Ovary (tissue), 7 donors: ENCODE measurements at regions not wholly inside any gene's neighbourhood (a gene's known extent, or its start where the extent isn't known, plus 50 kb on each side); places are given as distances from the start of the nearest gene placed in this dataset.
"Not testable (repeated sequence)": the region's sequence is repeated elsewhere in the genome, so short reads cannot be mapped to it uniquely, and the experiment has no call there.

Source experiments
- DNase-seq, 5 donors: peaks; one replicate each; pipeline ENCODE4 v3.0.0-alpha.2; 2019 to 2020
- H3K27ac ChIP-seq, 2 donors: fragments of 200-600 bp; one replicate each; pipeline versions ENCODE4 v1.5.1 to v1.8.0; 2019 to 2022
- H3K27me3 ChIP-seq: fragments of 200-600 bp; one replicate; pipeline ENCODE4 v1.8.0; 2022
- H3K36me3 ChIP-seq: fragments of 200-600 bp; sonication (generic); one replicate; pipeline ENCODE4 v1.5.1; 2019
- H3K4me1 ChIP-seq: one replicate; pipeline ENCODE4 v1.8.1; 2013; ENCODE audit warnings: mild to moderate bottlenecking, moderate library complexity; ENCODE audit not compliant: insufficient read depth
- H3K4me3 ChIP-seq: fragments of 200-600 bp; sonication (generic); one replicate; pipeline ENCODE4 v1.5.1; 2017
- H3K9me3 ChIP-seq, 2 donors: fragments of 200-600 bp in 1 of 2; sonication (generic) in 1 of 2; one replicate each; pipeline versions ENCODE4 v1.5.1 to v1.8.1; 2013 to 2019; ENCODE audit warnings: mild to moderate bottlenecking in 1 of 2, moderate library complexity in 1 of 2
- EP300 ChIP-seq: sonication (generic); formaldehyde crosslinking; IDR thresholded peaks from one replicate; pipeline ENCODE4 v1.6.1; 2017; ENCODE audit warnings: antibody characterized with exemption
- POLR2A ChIP-seq: fragments of 450-650 bp; IDR thresholded peaks from one replicate; pipeline ENCODE4 v1.6.1; 2017; ENCODE audit warnings: antibody characterized with exemption, mild to moderate bottlenecking, moderate library complexity
- WGBS, 3 donors: extraction: QIAGEN DNeasy Blood & Tissue Kit in 1 of 3; methylation state at CpG; one replicate each; pipeline versions ENCODE4 v1.1.5 to v1.1.7; 2013 to 2017; 5-methylcytosine and 5-hydroxymethylcytosine counted together
- intact Hi-C, 4 donors: fragments of 100-400 bp; cut with DNase I; formaldehyde crosslinking; loops; one replicate each; pipeline versions ENCODE4 v1.11.0 to v1.15.1; 2022 to 2023
- TF ChIP-seq, protein P1 (sequence below), 3 donors: fragments of 450-650 bp in 2 of 3; fragments of 200-600 bp in 1 of 3; IDR thresholded peaks; one replicate each; pipeline versions ENCODE4 v1.5.1 to v1.8.0; 2016 to 2022; ENCODE audit warnings: antibody characterized with exemption in 3 of 3, mild to moderate bottlenecking in 1 of 3
- donor health status: DM: no; HTN: no; CAD: no; lungs with moderate emphysema.
- donor health status: DM: no; HTN: no; CAD: no.
- donor health status: Bipolar disorder and iron deficiency.
- donor health status: DM: no; HTN: no; CAD: no.
- donor health status: DM: yes; HTN: yes; CAD: no.

DNA sequence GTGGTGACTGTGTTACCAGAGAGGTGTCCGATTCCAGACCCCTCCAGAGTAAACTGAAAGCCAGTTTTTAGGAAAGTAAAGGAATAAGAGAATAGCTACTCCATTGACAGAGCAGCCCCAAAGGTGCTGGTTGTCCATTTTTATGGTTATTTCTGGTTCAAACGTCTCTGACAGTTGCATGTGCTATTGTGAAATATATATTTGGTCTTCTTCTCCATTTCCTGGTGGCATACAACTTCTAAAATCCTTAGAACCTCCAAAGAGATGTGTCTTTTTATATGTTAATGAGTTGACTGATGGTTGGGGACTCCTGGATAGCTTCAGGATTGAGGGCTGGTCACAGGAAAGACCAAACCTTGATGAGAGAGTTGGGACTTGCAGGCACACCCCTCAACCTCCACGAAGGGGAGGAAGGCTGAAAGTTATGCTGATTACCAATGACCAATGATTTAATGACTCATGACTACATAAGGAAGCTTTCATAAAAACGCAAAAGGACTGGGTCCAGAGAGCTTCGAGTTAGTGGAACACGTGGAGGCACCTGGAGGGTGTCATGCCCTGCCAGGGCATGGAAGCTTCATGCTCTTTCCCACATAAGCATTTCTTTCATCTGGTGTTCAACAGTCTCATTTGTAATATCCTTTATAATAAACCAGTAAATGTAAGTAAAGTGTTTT, 100.7 kb downstream of the SLC16A1 start:
- 57 to 62% (median 59%) methylated on average over 6 of the region's 6 CpGs for WGBS, 3 donors
- Histone ChIP-seq H3K27ac (no peak overlapping the region), H3K9me3 (no peaks in the 10 kb centered on the region), H3K27me3 (no peaks in the 10 kb centered on the region), H3K4me3 (no peak overlapping the region), H3K36me3 (no peaks in the 10 kb centered on the region), H3K4me1 (no peaks in the 10 kb centered on the region)
- intact Hi-C loops = no loop called here
- no peak for DNase-seq
- TF ChIP-seq EP300 (no peak), POLR2A (no peak)
- TF ChIP-seq, protein P1, sequence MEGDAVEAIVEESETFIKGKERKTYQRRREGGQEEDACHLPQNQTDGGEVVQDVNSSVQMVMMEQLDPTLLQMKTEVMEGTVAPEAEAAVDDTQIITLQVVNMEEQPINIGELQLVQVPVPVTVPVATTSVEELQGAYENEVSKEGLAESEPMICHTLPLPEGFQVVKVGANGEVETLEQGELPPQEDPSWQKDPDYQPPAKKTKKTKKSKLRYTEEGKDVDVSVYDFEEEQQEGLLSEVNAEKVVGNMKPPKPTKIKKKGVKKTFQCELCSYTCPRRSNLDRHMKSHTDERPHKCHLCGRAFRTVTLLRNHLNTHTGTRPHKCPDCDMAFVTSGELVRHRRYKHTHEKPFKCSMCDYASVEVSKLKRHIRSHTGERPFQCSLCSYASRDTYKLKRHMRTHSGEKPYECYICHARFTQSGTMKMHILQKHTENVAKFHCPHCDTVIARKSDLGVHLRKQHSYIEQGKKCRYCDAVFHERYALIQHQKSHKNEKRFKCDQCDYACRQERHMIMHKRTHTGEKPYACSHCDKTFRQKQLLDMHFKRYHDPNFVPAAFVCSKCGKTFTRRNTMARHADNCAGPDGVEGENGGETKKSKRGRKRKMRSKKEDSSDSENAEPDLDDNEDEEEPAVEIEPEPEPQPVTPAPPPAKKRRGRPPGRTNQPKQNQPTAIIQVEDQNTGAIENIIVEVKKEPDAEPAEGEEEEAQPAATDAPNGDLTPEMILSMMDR (IDR thresholded peaks at IDR 0.05) = no peak

DNA sequence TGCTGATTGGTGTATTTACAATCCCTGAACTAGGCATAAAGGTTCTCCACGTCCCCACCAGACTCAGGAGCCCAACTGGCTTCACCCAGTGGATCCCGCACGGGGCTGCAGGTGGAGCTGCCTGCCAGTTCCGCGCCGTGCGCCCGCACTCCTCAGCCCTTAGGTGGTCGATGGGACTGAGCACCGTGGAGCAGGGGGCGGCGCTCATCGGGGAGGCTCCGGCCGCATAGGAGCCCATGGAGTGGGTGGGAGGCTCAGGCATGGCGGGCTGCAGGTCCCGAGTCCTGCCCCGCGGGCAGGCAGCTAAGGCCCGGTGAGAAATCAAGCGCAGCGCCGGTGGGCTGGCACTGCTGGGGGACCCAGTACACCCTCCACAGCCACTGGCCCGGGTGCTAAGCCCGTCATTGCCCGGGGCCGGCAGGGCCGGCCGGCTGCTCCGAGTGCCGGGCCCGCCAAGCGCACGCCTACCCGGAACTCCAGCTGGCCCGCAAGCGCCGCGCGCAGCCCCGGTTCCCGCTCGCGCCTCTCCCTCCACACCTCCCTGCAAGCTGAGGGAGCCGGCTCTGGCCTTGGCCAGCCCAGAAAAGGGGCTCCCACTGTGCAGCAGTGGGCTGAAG, 101.5 kb downstream of the SLC16A1 start:
- DNase-seq = peak in 2 of 5 donors; percentile 21 to 34
- H3K27me3 ChIP-seq, H3K36me3 ChIP-seq, H3K9me3 ChIP-seq, intact Hi-C loops, H3K4me3 ChIP-seq, H3K4me1 ChIP-seq, H3K27ac ChIP-seq: not testable (repeated sequence)
- WGBS, 3 donors = 14 to 39% (median 19%) methylated on average over 40 to 45 of the region's 45 CpGs

DNA sequence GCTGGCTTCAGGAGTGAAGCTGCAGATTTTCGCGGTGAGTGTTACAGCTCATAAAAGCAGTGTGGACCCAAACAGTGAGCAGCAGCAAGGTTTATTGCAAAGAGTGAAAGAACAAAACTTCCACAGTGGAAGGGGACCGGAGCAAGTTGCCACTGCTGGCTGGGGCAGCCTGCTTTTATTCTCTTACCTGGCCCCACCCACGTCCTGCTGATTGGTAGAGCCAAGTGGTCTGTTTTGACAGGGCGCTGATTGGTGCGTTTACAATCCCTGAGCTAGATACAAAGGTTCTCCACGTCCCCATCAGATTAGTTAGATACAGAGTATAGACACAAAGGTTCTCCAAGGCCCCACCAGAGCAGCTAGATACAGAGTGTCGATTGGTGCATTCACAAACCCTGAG, 102.1 kb downstream of the SLC16A1 start:
- H3K4me3 ChIP-seq, intact Hi-C loops, H3K4me1 ChIP-seq, H3K9me3 ChIP-seq, H3K27ac ChIP-seq, DNase-seq, H3K27me3 ChIP-seq, H3K36me3 ChIP-seq: not testable (repeated sequence)
- WGBS, 3 donors = 94 to 97% (median 96%) methylated on average over 6 to 8 of the region's 8 CpGs

DNA sequence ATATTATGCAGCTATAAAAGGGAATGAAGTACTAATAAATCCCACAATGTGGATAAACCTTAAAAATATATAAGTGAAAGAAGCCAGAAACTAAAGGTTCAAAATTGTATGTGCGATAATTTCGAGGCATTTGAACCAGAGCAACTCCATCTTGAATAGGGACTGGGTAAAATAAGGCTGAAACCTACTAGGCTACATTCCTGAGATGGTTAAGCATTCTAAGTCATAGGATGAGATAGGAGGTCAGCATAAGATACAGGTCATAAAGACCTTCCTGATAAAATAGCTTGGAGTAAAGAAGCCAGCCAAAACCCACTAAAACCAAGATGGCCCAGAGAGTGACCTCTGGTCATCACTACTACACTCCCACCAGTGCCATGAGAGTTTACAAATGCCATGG, 103.1 kb downstream of the SLC16A1 start:
- H3K27ac ChIP-seq = no peak overlapping the region
- TF ChIP-seq, protein P1 (IDR thresholded peaks at IDR 0.05) = no peak
- no peak for TF ChIP-seq POLR2A
- no peaks in the 10 kb centered on the region for H3K27me3 ChIP-seq
- intact Hi-C loops = no loop called here
- 94 to 97% (median 97%) methylated on average over 2 of the region's 2 CpGs for WGBS, 3 donors
- peaks cover 6% of the 10 kb centered on the region for H3K4me1 ChIP-seq
- no peak overlapping the region for H3K4me3 ChIP-seq
- no peaks in the 10 kb centered on the region for H3K9me3 ChIP-seq
- no peak for DNase-seq
- H3K36me3 ChIP-seq = no peaks in the 10 kb centered on the region

DNA sequence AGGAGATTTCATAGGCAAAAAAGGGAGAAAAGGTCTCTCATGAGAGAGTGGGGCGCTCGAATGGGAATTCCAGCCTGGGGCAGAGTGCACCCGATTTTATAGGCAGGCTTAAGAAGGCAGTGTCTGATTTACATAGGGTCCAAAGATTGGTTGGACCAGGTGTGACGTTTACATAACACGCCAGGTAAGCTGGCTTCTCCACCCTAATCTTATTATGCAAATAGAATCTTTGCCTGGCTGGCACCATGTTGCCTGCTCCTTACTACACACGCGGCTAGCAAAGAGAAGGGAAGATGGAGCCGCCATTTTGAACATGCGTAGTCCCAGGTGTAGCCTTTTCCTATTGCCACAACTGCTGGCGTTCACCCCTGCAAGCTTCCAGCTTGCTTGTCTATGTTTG, 103.7 kb downstream of the SLC16A1 start:
- 91 to 93% (median 93%) methylated on average over 10 of the region's 10 CpGs for WGBS, 3 donors
- H3K27me3 ChIP-seq = no peaks in the 10 kb centered on the region
- H3K9me3 ChIP-seq = no peaks in the 10 kb centered on the region
- no peak overlapping the region for H3K4me3 ChIP-seq
- no peak for DNase-seq
- no peak overlapping the region for H3K27ac ChIP-seq
- peaks cover 6% of the 10 kb centered on the region for H3K4me1 ChIP-seq
- TF ChIP-seq, protein P1 (IDR thresholded peaks at IDR 0.05) = no peak
- no peak for TF ChIP-seq EP300
- TF ChIP-seq POLR2A = no peak
- no peaks in the 10 kb centered on the region for H3K36me3 ChIP-seq
- intact Hi-C loops = no loop called here
